HCT116 (cell line): ENCODE measurements at regions not wholly inside any gene's neighbourhood (a gene's known extent, or its start where the extent isn't known, plus 50 kb on each side); places are given as distances from the start of the nearest gene placed in this dataset.

ENCODE experiments used
- POLR2A ChIP-seq: IDR thresholded peaks from 2 replicates; pipeline ENCODE4 v1.7.0; 2011; ENCODE audit warnings: borderline replicate concordance; ENCODE audit not compliant: insufficient read depth, insufficient read length; ENCODE audit errors: extremely low read depth
- ZFX ChIP-seq: fragments of 450-650 bp; IDR thresholded peaks from 2 replicates; pipeline ENCODE4 v1.6.1; 2017
- TF ChIP-seq, protein P1 (sequence below): IDR thresholded peaks from 2 replicates; pipeline ENCODE4 v1.6.1; 2012
- TF ChIP-seq, protein P2 (sequence below), 3 experiments: fragments of 200-600 bp in 1 of 3; sonication (generic) in 1 of 3; IDR thresholded peaks in 2 of 3; conservative IDR thresholded peaks in 1 of 3; 2 replicates each; pipeline ENCODE4 v1.5.1; 2012 to 2017; ENCODE audit warnings: low read depth in 2 of 3, low read length in 2 of 3, antibody characterized with exemption in 1 of 3, borderline replicate concordance in 1 of 3, control low read depth in 1 of 3, mild to moderate bottlenecking in 1 of 3, mixed read lengths in 1 of 3, mixed run types in 1 of 3, moderate library complexity in 1 of 3; ENCODE audit not compliant: insufficient read depth in 1 of 3

DNA sequence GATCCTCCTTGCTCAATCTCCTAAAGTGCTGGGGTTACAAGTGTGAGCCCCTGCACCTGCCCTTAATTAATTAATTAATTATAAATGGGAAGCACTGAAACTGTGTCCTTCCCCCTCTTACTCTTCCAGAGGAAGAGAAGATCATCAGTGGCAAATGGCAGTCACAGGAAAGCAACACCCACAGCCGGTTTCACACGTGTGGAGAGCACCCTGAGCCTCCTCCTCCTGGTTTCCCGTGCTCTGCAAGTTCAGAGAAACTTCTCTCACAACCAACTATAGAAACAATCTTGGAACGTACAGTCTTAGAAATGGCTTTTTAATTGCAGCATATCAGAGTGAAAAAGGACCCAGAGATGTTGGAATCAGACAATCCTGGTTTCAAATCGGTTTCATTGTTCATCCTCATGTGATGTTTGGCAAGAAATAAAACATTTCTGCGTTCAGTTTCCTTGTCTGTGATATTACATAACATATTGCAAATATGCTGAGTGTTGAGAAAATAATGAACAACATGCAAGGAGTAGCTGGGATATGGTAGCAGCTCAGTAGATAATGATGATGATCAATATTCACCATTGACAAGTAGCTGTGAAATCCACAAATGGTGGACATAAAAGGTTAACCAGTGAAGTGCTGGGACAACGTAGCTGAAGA is 141.0 kb upstream of the KCTD1 start:
- TF ChIP-seq POLR2A (no peak), ZFX (no peak)
- TF ChIP-seq, protein P1, sequence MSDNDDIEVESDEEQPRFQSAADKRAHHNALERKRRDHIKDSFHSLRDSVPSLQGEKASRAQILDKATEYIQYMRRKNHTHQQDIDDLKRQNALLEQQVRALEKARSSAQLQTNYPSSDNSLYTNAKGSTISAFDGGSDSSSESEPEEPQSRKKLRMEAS, result no peak
- TF ChIP-seq, protein P2, sequence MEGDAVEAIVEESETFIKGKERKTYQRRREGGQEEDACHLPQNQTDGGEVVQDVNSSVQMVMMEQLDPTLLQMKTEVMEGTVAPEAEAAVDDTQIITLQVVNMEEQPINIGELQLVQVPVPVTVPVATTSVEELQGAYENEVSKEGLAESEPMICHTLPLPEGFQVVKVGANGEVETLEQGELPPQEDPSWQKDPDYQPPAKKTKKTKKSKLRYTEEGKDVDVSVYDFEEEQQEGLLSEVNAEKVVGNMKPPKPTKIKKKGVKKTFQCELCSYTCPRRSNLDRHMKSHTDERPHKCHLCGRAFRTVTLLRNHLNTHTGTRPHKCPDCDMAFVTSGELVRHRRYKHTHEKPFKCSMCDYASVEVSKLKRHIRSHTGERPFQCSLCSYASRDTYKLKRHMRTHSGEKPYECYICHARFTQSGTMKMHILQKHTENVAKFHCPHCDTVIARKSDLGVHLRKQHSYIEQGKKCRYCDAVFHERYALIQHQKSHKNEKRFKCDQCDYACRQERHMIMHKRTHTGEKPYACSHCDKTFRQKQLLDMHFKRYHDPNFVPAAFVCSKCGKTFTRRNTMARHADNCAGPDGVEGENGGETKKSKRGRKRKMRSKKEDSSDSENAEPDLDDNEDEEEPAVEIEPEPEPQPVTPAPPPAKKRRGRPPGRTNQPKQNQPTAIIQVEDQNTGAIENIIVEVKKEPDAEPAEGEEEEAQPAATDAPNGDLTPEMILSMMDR (IDR thresholded peaks at IDR 0.05 in 2 of 3, conservative IDR thresholded peaks at IDR 0.05 in 1 of 3; ENCODE audit: borderline replicate concordance in 1 of 3, insufficient read depth in 1 of 3, low read depth in 2 of 3, low read length in 2 of 3), result no peak
